Vagina (tissue), 2 donors: ENCODE measurements at regions not wholly inside any gene's neighbourhood (a gene's known extent, or its start where the extent isn't known, plus 50 kb on each side); places are given as distances from the start of the nearest gene placed in this dataset.

ENCODE experiments used
- DNase-seq, 2 donors: peaks; one replicate each; pipeline ENCODE4 v3.0.0-alpha.2; 2017; ENCODE audit errors: extremely low spot score in 2 of 2
- H3K27ac ChIP-seq: fragments of 200-600 bp; sonication (generic); one replicate; pipeline ENCODE4 v1.5.1; 2019
- H3K27me3 ChIP-seq: fragments of 200-600 bp; sonication (generic); one replicate; pipeline ENCODE4 v1.5.1; 2019
- H3K36me3 ChIP-seq, 2 donors: fragments of 200-600 bp; sonication (generic); one replicate each; pipeline ENCODE4 v1.5.1; 2017 to 2019
- H3K4me1 ChIP-seq: fragments of 200-600 bp; sonication (generic); one replicate; pipeline ENCODE4 v1.5.1; 2019
- H3K4me3 ChIP-seq, 2 donors: fragments of 200-600 bp; sonication (generic); 1 replicate in 1 of 2; 2 replicates in 1 of 2; pipeline ENCODE4 v1.5.1; 2016 to 2019
- H3K9me3 ChIP-seq: fragments of 200-600 bp; sonication (generic); one replicate; pipeline ENCODE4 v1.5.1; 2019
- POLR2A ChIP-seq, 2 donors: fragments of 450-650 bp; IDR thresholded peaks; one replicate each; pipeline ENCODE4 v1.6.1; 2017; ENCODE audit warnings: antibody characterized with exemption in 2 of 2, mild to moderate bottlenecking in 2 of 2, moderate library complexity in 2 of 2
- POLR2AphosphoS5 ChIP-seq, 2 donors: sonication (generic); formaldehyde crosslinking; IDR thresholded peaks; one replicate each; pipeline ENCODE4 v1.9.0; 2017; ENCODE audit warnings: antibody characterized with exemption in 2 of 2, mild to moderate bottlenecking in 2 of 2, low read depth in 1 of 2; ENCODE audit not compliant: insufficient read depth in 1 of 2
- intact Hi-C: fragments of 100-400 bp; cut with DNase I; formaldehyde crosslinking; loops from one replicate; pipeline ENCODE4 v1.15.1; 2023
- TF ChIP-seq, protein P1 (sequence below), 3 experiments: fragments of 450-650 bp in 2 of 3; fragments of 200-600 bp in 1 of 3; sonication (generic) in 1 of 3; IDR thresholded peaks; one replicate each; pipeline ENCODE4 v1.5.1; 2017 to 2019; ENCODE audit warnings: antibody characterized with exemption in 3 of 3, mild to moderate bottlenecking in 2 of 3, moderate library complexity in 2 of 3

GRCh38 chr15:92810418-92811138 is 89.5 kb upstream of the CHD2 start:
- no peak for DNase-seq
- Histone ChIP-seq H3K27me3 (no peaks in the 10 kb centered on the region), H3K36me3 (no peaks in the 10 kb centered on the region), H3K9me3 (no peaks in the 10 kb centered on the region), H3K4me1 (peaks cover 32% of the 10 kb centered on the region), H3K27ac (peak overlapping the region; percentile 99), H3K4me3 (peak overlapping the region; percentile 24 to 62)
- intact Hi-C loops, result no loop called here
- TF ChIP-seq POLR2AphosphoS5 (IDR thresholded peaks at IDR 0.05; ENCODE audit: insufficient read depth in 1 of 2, low read depth in 1 of 2) (peak in 1 of 2 donors; percentile 35), POLR2A (IDR thresholded peaks at IDR 0.05) (no peak)

GRCh38 chr15:92811148-92811913 is 88.8 kb upstream of the CHD2 start:
- TF ChIP-seq POLR2AphosphoS5 (IDR thresholded peaks at IDR 0.05; ENCODE audit: insufficient read depth in 1 of 2, low read depth in 1 of 2) (no peak), POLR2A (IDR thresholded peaks at IDR 0.05) (no peak)
- TF ChIP-seq, protein P1, sequence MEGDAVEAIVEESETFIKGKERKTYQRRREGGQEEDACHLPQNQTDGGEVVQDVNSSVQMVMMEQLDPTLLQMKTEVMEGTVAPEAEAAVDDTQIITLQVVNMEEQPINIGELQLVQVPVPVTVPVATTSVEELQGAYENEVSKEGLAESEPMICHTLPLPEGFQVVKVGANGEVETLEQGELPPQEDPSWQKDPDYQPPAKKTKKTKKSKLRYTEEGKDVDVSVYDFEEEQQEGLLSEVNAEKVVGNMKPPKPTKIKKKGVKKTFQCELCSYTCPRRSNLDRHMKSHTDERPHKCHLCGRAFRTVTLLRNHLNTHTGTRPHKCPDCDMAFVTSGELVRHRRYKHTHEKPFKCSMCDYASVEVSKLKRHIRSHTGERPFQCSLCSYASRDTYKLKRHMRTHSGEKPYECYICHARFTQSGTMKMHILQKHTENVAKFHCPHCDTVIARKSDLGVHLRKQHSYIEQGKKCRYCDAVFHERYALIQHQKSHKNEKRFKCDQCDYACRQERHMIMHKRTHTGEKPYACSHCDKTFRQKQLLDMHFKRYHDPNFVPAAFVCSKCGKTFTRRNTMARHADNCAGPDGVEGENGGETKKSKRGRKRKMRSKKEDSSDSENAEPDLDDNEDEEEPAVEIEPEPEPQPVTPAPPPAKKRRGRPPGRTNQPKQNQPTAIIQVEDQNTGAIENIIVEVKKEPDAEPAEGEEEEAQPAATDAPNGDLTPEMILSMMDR (IDR thresholded peaks at IDR 0.05), result no peak
- H3K9me3 ChIP-seq, result no peaks in the 10 kb centered on the region
- no peaks in the 10 kb centered on the region for H3K27me3 ChIP-seq
- H3K27ac ChIP-seq, result peak overlapping the region; percentile 99
- H3K4me3 ChIP-seq, result peak overlapping the region in 1 of 2 donors; percentile 62
- DNase-seq, result no peak
- H3K36me3 ChIP-seq, result no peaks in the 10 kb centered on the region
- H3K4me1 ChIP-seq, result peaks cover 32% of the 10 kb centered on the region
- intact Hi-C loops, result no loop called here

DNA sequence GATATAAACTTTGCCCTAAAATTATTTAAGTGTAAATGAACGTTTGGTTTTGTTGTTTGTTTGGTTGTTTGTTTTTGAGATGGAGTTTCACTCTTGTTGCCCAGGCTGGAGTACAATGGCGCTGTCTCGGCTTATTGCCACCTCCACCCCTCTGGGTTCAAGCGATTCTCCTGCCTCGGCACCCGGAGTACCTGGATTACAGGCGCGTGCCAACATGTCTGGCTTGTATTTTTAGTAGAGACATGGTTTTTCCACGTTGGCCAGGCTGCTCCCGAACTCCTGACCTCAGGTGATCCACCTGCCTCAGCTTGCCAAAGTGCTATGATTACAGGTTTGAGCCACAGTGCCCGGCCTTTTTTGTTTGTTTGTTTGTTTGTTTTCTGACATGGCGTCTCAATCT is 87.9 kb upstream of the CHD2 start:
- Histone ChIP-seq H3K27me3 (no peaks in the 10 kb centered on the region), H3K27ac (peak overlapping the region; percentile 99), H3K9me3 (no peaks in the 10 kb centered on the region), H3K36me3 (no peaks in the 10 kb centered on the region), H3K4me1 (peaks cover 32% of the 10 kb centered on the region), H3K4me3 (no peak overlapping the region)
- DNase-seq, result no peak
- TF ChIP-seq POLR2AphosphoS5 (IDR thresholded peaks at IDR 0.05; ENCODE audit: insufficient read depth in 1 of 2, low read depth in 1 of 2) (no peak), POLR2A (IDR thresholded peaks at IDR 0.05) (no peak)
- TF ChIP-seq, protein P1 (IDR thresholded peaks at IDR 0.05), result no peak
- intact Hi-C loops, result no loop called here

GRCh38 chr15:92813485-92813884 is 86.6 kb upstream of the CHD2 start:
- no peaks in the 10 kb centered on the region for H3K36me3 ChIP-seq
- H3K9me3 ChIP-seq, result no peaks in the 10 kb centered on the region
- H3K27me3 ChIP-seq, result no peaks in the 10 kb centered on the region
- H3K4me3 ChIP-seq, result no peak overlapping the region
- intact Hi-C loops, result no loop called here
- H3K27ac ChIP-seq, result no peak overlapping the region
- DNase-seq, result no peak
- TF ChIP-seq POLR2A (IDR thresholded peaks at IDR 0.05) (no peak), POLR2AphosphoS5 (IDR thresholded peaks at IDR 0.05; ENCODE audit: insufficient read depth in 1 of 2, low read depth in 1 of 2) (no peak)
- TF ChIP-seq, protein P1 (IDR thresholded peaks at IDR 0.05), result no peak
- peaks cover 33% of the 10 kb centered on the region for H3K4me1 ChIP-seq

GRCh38 chr15:92817339-92817886 is 82.7 kb upstream of the CHD2 start:
- TF ChIP-seq, protein P1 (IDR thresholded peaks at IDR 0.05), result no peak
- H3K4me1 ChIP-seq, result peaks cover 33% of the 10 kb centered on the region
- intact Hi-C loops, result no loop called here
- H3K36me3 ChIP-seq, result no peaks in the 10 kb centered on the region
- no peaks in the 10 kb centered on the region for H3K27me3 ChIP-seq
- H3K27ac ChIP-seq, result no peak overlapping the region
- H3K9me3 ChIP-seq, result no peaks in the 10 kb centered on the region
- DNase-seq, result no peak
- no peak overlapping the region for H3K4me3 ChIP-seq
